Activated CD8-positive, alpha-beta T cell treated with anti-CD3 and anti-CD28 coated beads for 36 hours (primary cell): ENCODE measurements at regions not wholly inside any gene's neighbourhood (a gene's known extent, or its start where the extent isn't known, plus 50 kb on each side); places are given as distances from the start of the nearest gene placed in this dataset.

Experiments used
- ATAC-seq: fragments of 200-7000 bp; cut with Tn5 transposase; one replicate; pipeline ENCODE4 v1.10.0; 2021; ENCODE audit warnings: mild to moderate bottlenecking, moderate library complexity
- CTCF ChIA-PET: fragments of 350-600 bp; sonication (Branson Sonifier 250); formaldehyde crosslinking; loops from one replicate; lab custom pipeline; 2021; ENCODE audit warnings: antibody characterized with exemption; lab: Charles Lee
- POLR2A ChIA-PET: fragments of 350-600 bp; sonication (Branson Sonifier 250); formaldehyde crosslinking; loops from one replicate; lab custom pipeline; 2021; ENCODE audit warnings: antibody characterized with exemption; lab: Charles Lee
- DNase-seq: peaks from one replicate; pipeline ENCODE4 v3.0.0-alpha.2; 2020
- H3K27ac Mint-ChIP-seq: one replicate; pipeline ENCODE4 v1.8.0; 2021; ENCODE audit warnings: mild to moderate bottlenecking, mixed read lengths
- H3K27me3 Mint-ChIP-seq: one replicate; pipeline ENCODE4 v1.8.0; 2021; ENCODE audit warnings: mixed read lengths
- H3K36me3 Mint-ChIP-seq: one replicate; pipeline ENCODE4 v1.8.0; 2021; ENCODE audit warnings: low read depth, mixed read lengths
- H3K4me1 Mint-ChIP-seq: one replicate; pipeline ENCODE4 v1.8.0; 2021; ENCODE audit warnings: low read depth, mixed read lengths
- H3K4me3 Mint-ChIP-seq: one replicate; pipeline ENCODE4 v1.8.0; 2021; ENCODE audit warnings: mild to moderate bottlenecking, moderate library complexity, mixed read lengths
- H3K9me3 Mint-ChIP-seq: one replicate; pipeline ENCODE4 v1.8.0; 2021; ENCODE audit warnings: mixed read lengths
- CTCF ChIP-seq: fragments of 200-600 bp; IDR thresholded peaks from one replicate; pipeline ENCODE4 v1.8.0; 2022; ENCODE audit warnings: antibody characterized with exemption, mild to moderate bottlenecking
- intact Hi-C: fragments of 100-400 bp; cut with micrococcal nuclease; formaldehyde crosslinking; loops from one replicate; pipeline ENCODE4 v1.10.0; 2022

- Mint-ChIP-seq H3K36me3 (no peaks in the 10 kb centered on the region), H3K9me3 (no peaks in the 10 kb centered on the region), H3K27ac (no peak overlapping the region), H3K27me3 (no peaks in the 10 kb centered on the region), H3K4me3 (no peak overlapping the region), H3K4me1 (peaks cover 7% of the 10 kb centered on the region)
- intact Hi-C loops, result no loop called here
- DNase-seq (no peak), ATAC-seq (no peak)
- POLR2A ChIA-PET, result no interaction called here
- TF ChIP-seq CTCF, result no peak
- CTCF ChIA-PET, result interaction anchor here (1.6 kb wide), 1 partner anchor 22 kb away, joined by 4 read pairs; no protein-coding TSS in a partner anchor
Measured at GRCh38 chr16:85328676-85329058, 216.4 kb upstream of the CIBAR2 start.

- Mint-ChIP-seq H3K36me3 (no peaks in the 10 kb centered on the region), H3K27ac (no peak overlapping the region), H3K4me3 (no peak overlapping the region), H3K4me1 (peaks cover 7% of the 10 kb centered on the region), H3K27me3 (no peaks in the 10 kb centered on the region), H3K9me3 (no peaks in the 10 kb centered on the region)
- ATAC-seq (no peak), DNase-seq (no peak)
- ChIA-PET CTCF (interaction anchor here (1.2 to 1.9 kb wide), 5 partner anchors 8 to 23 kb away, joined by 3 to 7 read pairs (median 4); no protein-coding TSS in a partner anchor), POLR2A (no interaction called here)
- TF ChIP-seq CTCF, result no peak
- intact Hi-C loops, result no loop called here
Measured at GRCh38 chr16:85329059-85329812, 217.0 kb upstream of the CIBAR2 start.

GRCh38 chr16:85330006-85330693 is 217.9 kb upstream of the CIBAR2 start:
- no peak overlapping the region for H3K4me3 Mint-ChIP-seq
- ChIA-PET CTCF (interaction anchor here (0.6 to 1.9 kb wide), 12 partner anchors 9 to 449 kb away, joined by 3 to 13 read pairs (median 4); no protein-coding TSS in a partner anchor), POLR2A (no interaction called here)
- H3K27me3 Mint-ChIP-seq, result no peaks in the 10 kb centered on the region
- no peak for ATAC-seq
- TF ChIP-seq CTCF, result no peak
- intact Hi-C loops, result no loop called here
- H3K36me3 Mint-ChIP-seq, result no peaks in the 10 kb centered on the region
- DNase-seq, result no peak
- no peak overlapping the region for H3K27ac Mint-ChIP-seq
- H3K4me1 Mint-ChIP-seq, result peaks cover 14% of the 10 kb centered on the region
- no peaks in the 10 kb centered on the region for H3K9me3 Mint-ChIP-seq

GRCh38 chr16:85330694-85331188 is 218.5 kb upstream of the CIBAR2 start:
- ChIA-PET CTCF (interaction anchor here (0.6 to 1.9 kb wide), 12 partner anchors 10 to 448 kb away, joined by 3 to 13 read pairs (median 4); no protein-coding TSS in a partner anchor), POLR2A (no interaction called here)
- peak; percentile 61 for ATAC-seq
- no peaks in the 10 kb centered on the region for H3K27me3 Mint-ChIP-seq
- peaks cover 19% of the 10 kb centered on the region for H3K4me1 Mint-ChIP-seq
- H3K9me3 Mint-ChIP-seq, result no peaks in the 10 kb centered on the region
- peak overlapping the region; percentile 6 for H3K27ac Mint-ChIP-seq
- no peak overlapping the region for H3K4me3 Mint-ChIP-seq
- intact Hi-C loops, result no loop called here
- H3K36me3 Mint-ChIP-seq, result no peaks in the 10 kb centered on the region
- peak; percentile 46 for TF ChIP-seq CTCF
- DNase-seq, result peak; percentile 37
